Lower leg skin (tissue), 4 donors: ENCODE measurements at regions not wholly inside any gene's neighbourhood (a gene's known extent, or its start where the extent isn't known, plus 50 kb on each side); places are given as distances from the start of the nearest gene placed in this dataset.

ENCODE experiments used
- DNase-seq, 2 donors: peaks; one replicate each; pipeline ENCODE4 v3.0.0-alpha.2; 2019; ENCODE audit warnings: low spot score in 2 of 2
- H3K4me3 ChIP-seq: fragments of 200-600 bp; sonication (generic); 2 replicates; pipeline ENCODE4 v1.5.1; 2017; ENCODE audit warnings: mild to moderate bottlenecking, low read depth; ENCODE audit not compliant: poor library complexity, severe bottlenecking
- CTCF ChIP-seq, 3 donors: fragments of 450-650 bp; IDR thresholded peaks; one replicate each; pipeline ENCODE4 v1.5.1; 2016; ENCODE audit warnings: antibody characterized with exemption in 3 of 3, mild to moderate bottlenecking in 3 of 3, moderate library complexity in 2 of 3
- POLR2A ChIP-seq, 2 donors: fragments of 450-650 bp; IDR thresholded peaks; one replicate each; pipeline ENCODE4 v1.6.1; 2016 to 2017; ENCODE audit warnings: antibody characterized with exemption in 2 of 2, mild to moderate bottlenecking in 1 of 2, moderate library complexity in 1 of 2
- WGBS, 2 donors: methylation state at CpG; one replicate each; pipeline ENCODE4 v1.1.5; 2018; 5-methylcytosine and 5-hydroxymethylcytosine counted together
- intact Hi-C: fragments of 100-400 bp; cut with DNase I; formaldehyde crosslinking; loops from one replicate; pipeline ENCODE4 v1.15.0; 2023; ENCODE audit warnings: low total_unique reads

- 84 to 91% methylated on average over 1 of the region's 1 CpG for WGBS, 2 donors
- no peak for DNase-seq
- no peak for TF ChIP-seq CTCF (IDR thresholded peaks at IDR 0.05)
- no peak for TF ChIP-seq POLR2A (IDR thresholded peaks at IDR 0.05)
- no peak overlapping the region for H3K4me3 ChIP-seq
- intact Hi-C loops: no loop called here
Measured at GRCh38 chr1:42012852-42013251, 94.1 kb upstream of the HIVEP3 start.

- H3K4me3 ChIP-seq: no peak overlapping the region
- DNase-seq: no peak
- intact Hi-C loops: no loop called here
- TF ChIP-seq CTCF (IDR thresholded peaks at IDR 0.05) (no peak), POLR2A (IDR thresholded peaks at IDR 0.05) (no peak)
Measured at GRCh38 chr1:42010381-42010780, 91.7 kb upstream of the HIVEP3 start.

- DNase-seq: no peak
- TF ChIP-seq CTCF (IDR thresholded peaks at IDR 0.05): no peak
- TF ChIP-seq POLR2A (IDR thresholded peaks at IDR 0.05): no peak
- H3K4me3 ChIP-seq: no peak overlapping the region
- WGBS, 2 donors: 50 to 61% methylated on average over 2 of the region's 2 CpGs
- intact Hi-C loops: no loop called here
Measured at GRCh38 chr1:42008264-42008663, 89.5 kb upstream of the HIVEP3 start.

- no peak for DNase-seq
- intact Hi-C loops: no loop called here
- H3K4me3 ChIP-seq: no peak overlapping the region
- 59 to 77% methylated on average over 3 of the region's 3 CpGs for WGBS, 2 donors
- TF ChIP-seq POLR2A (IDR thresholded peaks at IDR 0.05): no peak
- no peak for TF ChIP-seq CTCF (IDR thresholded peaks at IDR 0.05)
Measured at GRCh38 chr1:42006836-42007235, 88.1 kb upstream of the HIVEP3 start.

- no peak overlapping the region for H3K4me3 ChIP-seq
- no peak for TF ChIP-seq POLR2A (IDR thresholded peaks at IDR 0.05)
- WGBS, 2 donors: 74 to 79% methylated on average over 2 of the region's 2 CpGs
- intact Hi-C loops: no loop called here
- DNase-seq: no peak
Measured at GRCh38 chr1:42006093-42006492, 87.4 kb upstream of the HIVEP3 start.

GRCh38 chr1:42005530-42005929 lies 86.8 kb upstream of the HIVEP3 start:
- no peak for DNase-seq
- 77 to 85% methylated on average over 2 of the region's 2 CpGs for WGBS, 2 donors
- intact Hi-C loops: no loop called here
- TF ChIP-seq CTCF (IDR thresholded peaks at IDR 0.05) (no peak), POLR2A (IDR thresholded peaks at IDR 0.05) (no peak)
- H3K4me3 ChIP-seq: no peak overlapping the region
